Osteoblast (primary cell): ENCODE measurements at regions not wholly inside any gene's neighbourhood (a gene's known extent, or its start where the extent isn't known, plus 50 kb on each side); places are given as distances from the start of the nearest gene placed in this dataset.

Experiments used
- DNase-seq: peaks from one replicate; pipeline ENCODE4 v3.0.0; 2011; ENCODE audit warnings: low spot score, mixed read lengths; ENCODE audit not compliant: insufficient read length; ENCODE audit errors: missing footprints
- H2AFZ ChIP-seq: 2 replicates; pipeline ENCODE4 v1.6.0; 2011; ENCODE audit warnings: mild to moderate bottlenecking, low read length
- H3K27ac ChIP-seq: 2 replicates; pipeline ENCODE4 v1.5.1; 2011; ENCODE audit warnings: mild to moderate bottlenecking, low read depth, low read length, moderate library complexity
- H3K27me3 ChIP-seq: 2 replicates; pipeline ENCODE4 v1.6.0; 2012; ENCODE audit warnings: mild to moderate bottlenecking, control low read depth, inconsistent platforms, low read length, moderate library complexity; ENCODE audit not compliant: insufficient read depth
- H3K36me3 ChIP-seq: 2 replicates; pipeline ENCODE4 v1.5.1; 2011; ENCODE audit warnings: mild to moderate bottlenecking, low read length, control low read depth, moderate library complexity; ENCODE audit not compliant: insufficient read depth
- H3K4me1 ChIP-seq: 2 replicates; pipeline ENCODE4 v1.5.1; 2011; ENCODE audit warnings: mild to moderate bottlenecking, low read length, control low read depth, moderate library complexity; ENCODE audit not compliant: insufficient read depth
- H3K4me2 ChIP-seq: 2 replicates; pipeline ENCODE4 v1.6.0; 2011; ENCODE audit warnings: mild to moderate bottlenecking, low read length; ENCODE audit not compliant: insufficient read depth
- H3K4me3 ChIP-seq: fragments of 200-600 bp; sonication (generic); 3 replicates; pipeline ENCODE4 v1.5.1; 2012; ENCODE audit warnings: mild to moderate bottlenecking, low read length, inconsistent platforms; ENCODE audit not compliant: insufficient read depth
- H3K79me2 ChIP-seq: 2 replicates; pipeline ENCODE4 v1.6.0; 2012; ENCODE audit warnings: mild to moderate bottlenecking, low read length, control low read depth, inconsistent platforms; ENCODE audit not compliant: insufficient read depth
- H3K9me3 ChIP-seq: 2 replicates; pipeline ENCODE4 v1.5.1; 2011; ENCODE audit warnings: low read depth, low read length, control low read depth
- H4K20me1 ChIP-seq: 2 replicates; pipeline ENCODE4 v1.6.0; 2012; ENCODE audit warnings: mild to moderate bottlenecking, low read length, control low read depth; ENCODE audit not compliant: insufficient read depth
- CTCF ChIP-seq: IDR thresholded peaks from 2 replicates; pipeline ENCODE4 v1.5.1; 2011; ENCODE audit warnings: mild to moderate bottlenecking, low read depth, low read length, moderate library complexity; ENCODE audit errors: extremely low read depth

- H3K9me3 ChIP-seq: peaks cover 2% of the 10 kb centered on the region
- no peak overlapping the region for H2AFZ ChIP-seq
- H3K79me2 ChIP-seq: no peaks in the 10 kb centered on the region
- no peaks in the 10 kb centered on the region for H3K27me3 ChIP-seq
- H3K4me1 ChIP-seq: no peaks in the 10 kb centered on the region
- TF ChIP-seq CTCF: no peak
- no peak overlapping the region for H3K4me3 ChIP-seq
- DNase-seq: no peak
- no peaks in the 10 kb centered on the region for H3K36me3 ChIP-seq
- H4K20me1 ChIP-seq: no peaks in the 10 kb centered on the region
- no peak overlapping the region for H3K27ac ChIP-seq
- no peak overlapping the region for H3K4me2 ChIP-seq
Observed at GRCh38 chr20:60283281-60283680, 325.1 kb downstream of the CDH26 start.

- Histone ChIP-seq H3K4me3 (no peak overlapping the region), H2AFZ (no peak overlapping the region), H3K9me3 (peaks cover 2% of the 10 kb centered on the region), H4K20me1 (no peaks in the 10 kb centered on the region), H3K36me3 (no peaks in the 10 kb centered on the region), H3K4me2 (no peak overlapping the region), H3K27ac (no peak overlapping the region), H3K4me1 (no peaks in the 10 kb centered on the region), H3K27me3 (no peaks in the 10 kb centered on the region), H3K79me2 (no peaks in the 10 kb centered on the region)
- DNase-seq: no peak
- no peak for TF ChIP-seq CTCF
Observed at GRCh38 chr20:60286764-60287163, 328.5 kb downstream of the CDH26 start.

GRCh38 chr20:60288945-60289344 lies 330.7 kb downstream of the CDH26 start:
- Histone ChIP-seq H3K4me2 (no peak overlapping the region), H2AFZ (no peak overlapping the region), H3K4me1 (no peaks in the 10 kb centered on the region), H3K27me3 (no peaks in the 10 kb centered on the region), H4K20me1 (no peaks in the 10 kb centered on the region), H3K4me3 (no peak overlapping the region), H3K36me3 (no peaks in the 10 kb centered on the region), H3K9me3 (no peaks in the 10 kb centered on the region), H3K79me2 (no peaks in the 10 kb centered on the region), H3K27ac (no peak overlapping the region)
- no peak for TF ChIP-seq CTCF
- DNase-seq: no peak

- no peaks in the 10 kb centered on the region for H3K27me3 ChIP-seq
- H3K4me2 ChIP-seq: no peak overlapping the region
- H4K20me1 ChIP-seq: no peaks in the 10 kb centered on the region
- no peak overlapping the region for H2AFZ ChIP-seq
- DNase-seq: no peak
- TF ChIP-seq CTCF: no peak
- no peaks in the 10 kb centered on the region for H3K4me1 ChIP-seq
- H3K9me3 ChIP-seq: no peaks in the 10 kb centered on the region
- H3K36me3 ChIP-seq: no peaks in the 10 kb centered on the region
- no peak overlapping the region for H3K27ac ChIP-seq
- no peaks in the 10 kb centered on the region for H3K79me2 ChIP-seq
- no peak overlapping the region for H3K4me3 ChIP-seq
Observed at GRCh38 chr20:60292001-60292520, 333.8 kb downstream of the CDH26 start.
